Progenitor cell of endocrine pancreas (in vitro differentiated cells): ENCODE measurements at regions not wholly inside any gene's neighbourhood (a gene's known extent, or its start where the extent isn't known, plus 50 kb on each side); places are given as distances from the start of the nearest gene placed in this dataset.

ENCODE experiments used
- DNase-seq: peaks from one replicate; pipeline ENCODE4 v3.0.0; 2021; ENCODE audit warnings: low spot score; ENCODE audit not compliant: unreplicated experiment
- H3K27ac Mint-ChIP-seq: 2 replicates; pipeline ENCODE4 v1.8.0; 2021; ENCODE audit warnings: mild to moderate bottlenecking, moderate library complexity, mixed read lengths
- H3K27me3 Mint-ChIP-seq: 2 replicates; pipeline ENCODE4 v1.8.0; 2021; ENCODE audit warnings: mixed read lengths
- H3K36me3 Mint-ChIP-seq: 2 replicates; pipeline ENCODE4 v1.8.0; 2022; ENCODE audit warnings: mixed read lengths; ENCODE audit not compliant: insufficient read depth
- H3K4me1 Mint-ChIP-seq: 2 replicates; pipeline ENCODE4 v1.8.0; 2021; ENCODE audit warnings: low read depth, mixed read lengths
- H3K4me3 Mint-ChIP-seq: 2 replicates; pipeline ENCODE4 v1.8.0; 2021; ENCODE audit warnings: low read depth, mild to moderate bottlenecking, moderate library complexity, mixed read lengths
- H3K9me3 Mint-ChIP-seq: 2 replicates; pipeline ENCODE4 v1.8.0; 2021; ENCODE audit warnings: low read depth, mixed read lengths
- TF ChIP-seq, protein P1 (sequence below): fragments of 200-600 bp; sonication (generic); IDR thresholded peaks from one replicate; pipeline ENCODE4 v1.5.0; 2021; ENCODE audit warnings: antibody characterized with exemption, mild to moderate bottlenecking; ENCODE audit not compliant: unreplicated experiment

DNA sequence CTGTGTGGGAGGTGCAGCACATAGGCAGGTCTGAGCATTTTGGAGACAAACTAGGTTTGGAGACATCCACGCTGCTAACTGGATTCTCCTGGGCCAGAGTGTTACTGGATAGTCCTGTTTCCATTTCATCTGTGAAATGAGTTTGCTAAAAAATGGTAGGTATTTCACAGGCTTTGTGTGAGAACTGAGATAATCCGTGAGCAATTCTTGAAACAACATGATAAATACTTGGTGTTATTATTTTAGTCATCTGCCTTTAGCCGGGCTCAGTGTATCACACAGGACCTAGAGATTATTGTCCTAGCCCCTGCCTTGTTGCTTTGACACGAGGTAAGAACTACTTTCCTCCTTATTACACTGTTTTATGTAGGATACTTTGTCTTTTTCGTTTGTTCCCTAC, 63.0 kb downstream of the PRR18 start:
- TF ChIP-seq, protein P1, sequence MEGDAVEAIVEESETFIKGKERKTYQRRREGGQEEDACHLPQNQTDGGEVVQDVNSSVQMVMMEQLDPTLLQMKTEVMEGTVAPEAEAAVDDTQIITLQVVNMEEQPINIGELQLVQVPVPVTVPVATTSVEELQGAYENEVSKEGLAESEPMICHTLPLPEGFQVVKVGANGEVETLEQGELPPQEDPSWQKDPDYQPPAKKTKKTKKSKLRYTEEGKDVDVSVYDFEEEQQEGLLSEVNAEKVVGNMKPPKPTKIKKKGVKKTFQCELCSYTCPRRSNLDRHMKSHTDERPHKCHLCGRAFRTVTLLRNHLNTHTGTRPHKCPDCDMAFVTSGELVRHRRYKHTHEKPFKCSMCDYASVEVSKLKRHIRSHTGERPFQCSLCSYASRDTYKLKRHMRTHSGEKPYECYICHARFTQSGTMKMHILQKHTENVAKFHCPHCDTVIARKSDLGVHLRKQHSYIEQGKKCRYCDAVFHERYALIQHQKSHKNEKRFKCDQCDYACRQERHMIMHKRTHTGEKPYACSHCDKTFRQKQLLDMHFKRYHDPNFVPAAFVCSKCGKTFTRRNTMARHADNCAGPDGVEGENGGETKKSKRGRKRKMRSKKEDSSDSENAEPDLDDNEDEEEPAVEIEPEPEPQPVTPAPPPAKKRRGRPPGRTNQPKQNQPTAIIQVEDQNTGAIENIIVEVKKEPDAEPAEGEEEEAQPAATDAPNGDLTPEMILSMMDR = no peak
- no peak for DNase-seq
- Mint-ChIP-seq H3K9me3 (no peaks in the 10 kb centered on the region), H3K4me1 (no peaks in the 10 kb centered on the region), H3K27me3 (peaks cover 51% of the 10 kb centered on the region), H3K4me3 (no peak overlapping the region), H3K27ac (no peak overlapping the region), H3K36me3 (no peaks in the 10 kb centered on the region)

DNA sequence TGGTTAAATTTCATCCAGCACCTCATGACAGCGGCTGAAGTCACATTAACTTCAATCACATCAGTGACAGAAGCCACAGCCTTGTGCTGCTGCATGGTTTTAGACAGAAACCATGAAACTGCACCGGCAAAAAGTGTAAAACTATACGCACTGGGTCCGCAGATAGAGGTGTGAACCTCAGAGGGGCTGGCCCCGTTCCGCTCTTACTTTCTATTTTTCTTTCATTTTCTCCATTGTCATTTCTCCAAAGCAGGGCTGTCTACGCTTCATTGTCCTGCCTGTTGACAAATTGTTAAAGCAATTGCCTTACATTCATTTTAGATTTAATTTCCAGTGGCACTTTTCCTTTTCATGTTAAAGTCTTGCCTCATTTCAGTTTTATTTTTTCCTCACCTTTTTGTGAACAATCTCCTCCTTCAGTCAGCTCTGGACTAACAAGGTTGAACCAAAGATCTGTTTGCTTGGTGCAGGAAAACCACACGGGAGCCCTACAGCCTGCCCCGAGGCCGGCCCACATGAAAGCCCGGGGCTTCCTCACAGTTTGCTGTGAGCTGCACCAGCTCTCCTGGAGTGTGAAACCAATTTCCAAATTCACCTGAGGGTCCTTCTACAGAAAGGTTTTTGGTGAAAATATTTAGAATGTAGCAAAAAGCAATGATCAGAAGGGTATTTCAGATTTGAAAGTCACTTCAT, 63.7 kb downstream of the PRR18 start:
- no peaks in the 10 kb centered on the region for H3K36me3 Mint-ChIP-seq
- no peaks in the 10 kb centered on the region for H3K4me1 Mint-ChIP-seq
- no peaks in the 10 kb centered on the region for H3K9me3 Mint-ChIP-seq
- H3K4me3 Mint-ChIP-seq = no peak overlapping the region
- H3K27ac Mint-ChIP-seq = no peak overlapping the region
- no peak for DNase-seq
- H3K27me3 Mint-ChIP-seq = peaks cover 51% of the 10 kb centered on the region
- TF ChIP-seq, protein P1 = no peak

DNA sequence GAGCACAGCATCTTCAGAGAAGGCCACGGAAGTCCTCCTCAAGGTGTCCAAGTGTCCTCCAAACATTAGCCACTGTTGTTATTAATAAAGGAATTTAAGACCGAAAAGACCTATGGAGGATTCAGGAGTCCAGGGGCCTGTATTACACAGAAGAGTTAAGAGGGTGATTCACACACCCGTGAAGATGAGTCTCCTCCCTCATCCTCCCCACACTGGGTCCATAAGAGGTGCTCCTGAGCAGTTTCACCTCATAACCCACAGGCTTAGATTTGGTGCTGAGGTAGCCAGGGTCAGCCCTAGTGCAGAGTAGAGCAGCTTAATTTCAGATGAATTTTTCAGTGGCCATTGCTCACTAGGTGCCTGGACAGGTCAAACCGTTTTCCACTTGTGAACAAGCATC, 65.3 kb downstream of the PRR18 start:
- no peaks in the 10 kb centered on the region for H3K36me3 Mint-ChIP-seq
- TF ChIP-seq, protein P1 = no peak
- no peak overlapping the region for H3K27ac Mint-ChIP-seq
- H3K4me3 Mint-ChIP-seq = no peak overlapping the region
- no peak for DNase-seq
- H3K27me3 Mint-ChIP-seq = peaks cover 59% of the 10 kb centered on the region
- no peaks in the 10 kb centered on the region for H3K9me3 Mint-ChIP-seq
- H3K4me1 Mint-ChIP-seq = no peaks in the 10 kb centered on the region

DNA sequence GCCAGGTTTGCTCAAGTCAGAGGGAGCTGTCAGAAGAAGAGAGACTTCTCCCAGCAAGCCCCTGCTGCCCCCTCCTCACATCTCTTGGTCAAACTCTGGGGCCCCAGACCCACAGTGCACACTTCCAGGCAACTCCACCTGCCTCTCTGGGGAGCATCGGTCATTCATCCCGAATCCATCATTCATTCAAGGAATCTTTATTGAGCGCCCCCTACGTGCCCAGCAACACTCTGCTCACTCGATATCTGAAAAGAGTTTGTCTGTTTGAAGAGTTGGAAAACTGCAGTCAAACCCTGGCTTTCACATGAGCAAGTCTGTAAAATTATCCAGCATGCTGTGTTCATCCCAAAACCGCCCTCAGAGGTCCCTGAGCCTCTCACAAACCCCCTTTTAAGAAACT, 66.2 kb downstream of the PRR18 start:
- TF ChIP-seq, protein P1 = no peak
- Mint-ChIP-seq H3K9me3 (no peaks in the 10 kb centered on the region), H3K4me3 (no peak overlapping the region), H3K4me1 (no peaks in the 10 kb centered on the region), H3K27ac (no peak overlapping the region), H3K36me3 (no peaks in the 10 kb centered on the region), H3K27me3 (peaks cover 66% of the 10 kb centered on the region)
- no peak for DNase-seq

DNA sequence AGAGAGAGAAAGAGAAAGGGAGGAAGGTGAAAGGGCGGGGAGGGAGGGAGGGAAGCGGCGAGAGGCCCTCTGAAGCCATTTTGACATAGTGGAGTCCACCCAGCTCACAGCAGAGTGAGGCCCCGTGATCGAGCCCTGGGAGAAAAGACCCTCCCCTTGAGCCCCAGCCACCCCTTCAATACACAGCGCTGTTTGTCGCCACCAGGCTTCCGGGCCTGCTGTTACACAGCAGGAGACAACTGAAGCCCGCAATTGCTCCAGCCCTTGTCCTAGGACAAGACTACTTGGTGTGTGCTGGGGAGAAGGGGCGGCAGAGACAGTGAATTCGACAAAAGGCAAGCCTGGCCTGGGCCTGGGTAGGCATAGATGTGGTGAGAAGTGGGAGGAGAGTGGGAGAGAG, 67.3 kb downstream of the PRR18 start:
- H3K36me3 Mint-ChIP-seq = no peaks in the 10 kb centered on the region
- H3K27ac Mint-ChIP-seq = no peak overlapping the region
- TF ChIP-seq, protein P1 = no peak
- no peaks in the 10 kb centered on the region for H3K9me3 Mint-ChIP-seq
- H3K27me3 Mint-ChIP-seq = peaks cover 65% of the 10 kb centered on the region
- H3K4me3 Mint-ChIP-seq = no peak overlapping the region
- H3K4me1 Mint-ChIP-seq = no peaks in the 10 kb centered on the region
- no peak for DNase-seq
